Stomach (tissue), 4 donors: ENCODE measurements at regions not wholly inside any gene's neighbourhood (a gene's known extent, or its start where the extent isn't known, plus 50 kb on each side); places are given as distances from the start of the nearest gene placed in this dataset.

Experiments
- CTCF ChIP-seq, 7 experiments: fragments of 450-650 bp in 4 of 7; fragments of 200-600 bp in 3 of 7; sonication (generic) in 3 of 7; IDR thresholded peaks; one replicate each; pipeline ENCODE4 v1.5.1; 2016 to 2019; ENCODE audit warnings: antibody characterized with exemption in 7 of 7, control low read depth in 2 of 7, mild to moderate bottlenecking in 1 of 7
- EP300 ChIP-seq: sonication (generic); formaldehyde crosslinking; IDR thresholded peaks from one replicate; pipeline ENCODE4 v1.6.1; 2017; ENCODE audit warnings: antibody characterized with exemption
- POLR2A ChIP-seq, 4 donors: fragments of 450-650 bp; IDR thresholded peaks; one replicate each; pipeline ENCODE4 v1.6.1; 2016; ENCODE audit warnings: antibody characterized with exemption in 4 of 4, control low read depth in 2 of 4, mild to moderate bottlenecking in 1 of 4, moderate library complexity in 1 of 4
- POLR2AphosphoS5 ChIP-seq, 3 donors: sonication (generic); formaldehyde crosslinking; IDR thresholded peaks; one replicate each; pipeline ENCODE4 v1.6.1; 2016; ENCODE audit warnings: antibody characterized with exemption in 3 of 3

GRCh38 chr13:34671137-34671536 is 270.9 kb upstream of the NBEA start:
- TF ChIP-seq CTCF (IDR thresholded peaks at IDR 0.05): no peak
- TF ChIP-seq POLR2AphosphoS5 (IDR thresholded peaks at IDR 0.05): no peak
- no peak for TF ChIP-seq POLR2A (IDR thresholded peaks at IDR 0.05)
- no peak for TF ChIP-seq EP300
